ENCODE measurements at regions not wholly inside any gene's neighbourhood (a gene's known extent, or its start where the extent isn't known, plus 50 kb on each side); places are given as distances from the start of the nearest gene placed in this dataset.

DNA sequence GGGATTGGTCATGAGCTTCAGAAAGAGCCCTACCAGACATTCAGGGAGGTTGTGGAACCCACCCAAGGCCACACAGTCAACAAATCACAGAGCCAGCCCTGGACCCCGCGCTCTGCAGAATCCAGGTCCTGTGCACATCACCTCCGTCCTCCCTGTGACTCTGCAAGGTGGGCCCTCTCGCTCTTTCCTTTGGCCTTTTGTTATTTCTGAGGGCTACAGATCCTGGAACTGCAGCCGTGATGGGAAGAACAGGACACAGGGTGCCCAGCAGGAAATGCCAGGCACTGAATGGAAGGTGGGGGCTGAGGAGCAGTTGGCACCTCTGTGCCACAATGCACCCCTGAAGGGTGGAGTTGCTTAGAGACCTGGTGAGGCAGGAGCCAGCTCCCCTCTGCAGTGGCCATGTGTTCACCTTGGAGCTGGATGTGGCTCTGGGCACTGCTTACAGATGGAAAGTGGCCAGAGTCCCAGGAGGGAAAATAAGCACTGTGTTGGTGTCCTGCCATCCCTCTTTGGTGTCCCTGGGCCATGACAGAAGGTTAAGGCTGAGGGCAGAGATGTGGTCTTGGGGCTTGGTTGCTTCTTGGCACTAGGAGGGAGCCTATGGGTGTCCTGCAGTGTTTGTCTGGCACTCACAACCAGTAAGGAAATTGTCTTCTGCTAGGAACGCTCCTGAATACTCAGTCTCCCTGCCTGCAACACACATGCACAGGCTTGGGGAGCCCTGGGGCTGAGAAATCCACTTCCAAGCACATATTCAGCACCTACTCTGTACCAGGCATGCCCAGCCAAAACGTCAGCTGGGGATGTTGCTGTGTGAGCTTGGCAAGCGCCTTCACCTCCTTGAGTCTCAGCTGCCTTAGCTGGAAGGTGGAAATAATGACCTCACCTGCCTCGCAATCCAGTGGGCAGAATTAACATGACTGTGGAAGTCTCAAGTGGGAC lies 98.0 kb upstream of the SLC6A6 start:
- no peaks in the 10 kb centered on the region for H3K36me3 ChIP-seq (ENCODE audit: control insufficient read depth in 2 of 4, insufficient read depth in 4 of 4, low read length in 3 of 4)
- H2AK5ac ChIP-seq (ENCODE audit: low read depth, low read length) = no peak overlapping the region
- no peak overlapping the region for H2BK5ac ChIP-seq (ENCODE audit: low read depth, low read length)
- peak overlapping the region; percentile 20 for H4K91ac ChIP-seq (replicated peaks; ENCODE audit: insufficient read length, low read length)
- DNase-seq (ENCODE audit: low read depth in 1 of 2, low spot score in 2 of 2) = no peak
- no peak overlapping the region for H3K4me3 ChIP-seq (ENCODE audit: extremely low read depth in 1 of 4, insufficient read depth in 2 of 4, low read depth in 3 of 4, low read length in 4 of 4)
- peak overlapping the region; percentile 45; the same call in 1 of the 2 replicates for H2BK12ac ChIP-seq (ENCODE audit: low read depth, low read length)
- no peaks in the 10 kb centered on the region; the same call in 1 of the 2 replicates for H3K23me2 ChIP-seq (ENCODE audit: low read depth, low read length)
- no peak overlapping the region for H3K14ac ChIP-seq (ENCODE audit: insufficient read length)
- 0 out of 2 replicates have a peak overlapping the region, but pooled peaks have one; percentile 53 for H2BK20ac ChIP-seq (ENCODE audit: low read length)
- peak overlapping the region; percentile 20 for H4K8ac ChIP-seq (ENCODE audit: extremely low read depth, insufficient read depth, low read length)
- H4K5ac ChIP-seq (ENCODE audit: insufficient read length, low read depth, low read length) = no peak overlapping the region
- H3K9ac ChIP-seq (replicated peaks in 1 of 4; ENCODE audit: extremely low read depth in 1 of 4, low read depth in 3 of 4, low read length in 3 of 4) = no peak overlapping the region
- H2BK120ac ChIP-seq (replicated peaks; ENCODE audit: low read depth, low read length) = no peak overlapping the region
- ChIA-PET POLR2A (ENCODE audit: partially characterized antibody) (interaction anchor here (0.6 to 1.4 kb wide), 3 partner anchors 14 to 302 kb away, joined by 3 to 4 read pairs (median 3); partner anchors contain the start of gene SLC6A6), CTCF (ENCODE audit: partially characterized antibody) (interaction anchor here (1.0 to 1.8 kb wide), 6 partner anchors 15 to 43 kb away, joined by 3 to 7 read pairs (median 4); no protein-coding TSS in a partner anchor)
- H3K27ac ChIP-seq (ENCODE audit: low read depth, low read length) = no peak overlapping the region
- H3K18ac ChIP-seq (ENCODE audit: extremely low read depth, low read length) = no peak overlapping the region
- H3K9me3 ChIP-seq (ENCODE audit: insufficient read depth in 2 of 2, low read depth in 1 of 2, low read length in 1 of 2) = no peaks in the 10 kb centered on the region
- H4K20me1 ChIP-seq (replicated peaks in 1 of 2; ENCODE audit: control insufficient read depth in 1 of 2, insufficient read depth in 2 of 2, low read length in 2 of 2) = no peaks in the 10 kb centered on the region
- no peaks in the 10 kb centered on the region for H3K79me2 ChIP-seq (ENCODE audit: control insufficient read depth in 1 of 2, insufficient read depth in 2 of 2, low read length in 2 of 2)
- TF ChIP-seq BACH1 (IDR thresholded peaks at IDR 0.05; ENCODE audit: low read length) (no peak), GABPA (IDR thresholded peaks at IDR 0.05; ENCODE audit: borderline replicate concordance, insufficient read depth, low read length) (no peak), JUN (IDR thresholded peaks at IDR 0.05; ENCODE audit: low read depth, low read length) (0 out of 2 replicates have a peak, but pooled peaks have one; percentile 24), SIN3A (conservative IDR thresholded peaks at IDR 0.05 in 1 of 2, IDR thresholded peaks at IDR 0.05 in 1 of 2; ENCODE audit: low read depth in 1 of 2, low read length in 2 of 2) (no peak), GTF2F1 (IDR thresholded peaks at IDR 0.05; ENCODE audit: borderline replicate concordance, low read depth, low read length) (no peak)
- no peak for FAIRE-seq
- H3K4me2 ChIP-seq (ENCODE audit: insufficient read depth in 1 of 2, low read depth in 2 of 2, low read length in 2 of 2) = no peak overlapping the region
- no peak overlapping the region for H2BK15ac ChIP-seq (ENCODE audit: low read length)
- no peak overlapping the region for H3K23ac ChIP-seq (ENCODE audit: insufficient read length)
- H3K4me1 ChIP-seq (replicated peaks in 1 of 4; ENCODE audit: control insufficient read depth in 3 of 4, insufficient read depth in 4 of 4, low read length in 3 of 4) = peaks cover 0 to 3% (median 0%) of the 10 kb centered on the region in 4 experiments; a peak in 1 of 7 replicates
- H3K56ac ChIP-seq (replicated peaks; ENCODE audit: insufficient read length, low read depth, low read length) = no peak overlapping the region
- 76% methylated on average over 9 of the region's 9 CpGs; no CpG with 5 or more reads in 1 of the 2 experiments for WGBS, 2 experiments (ENCODE audit: extremely low coverage in 1 of 2, insufficient coverage in 1 of 2, insufficient read length in 1 of 2, insufficient replicate concordance in 2 of 2, low coverage in 1 of 2, low lambda C conversion rate in 2 of 2, missing lambda C conversion rate in 1 of 2)
- H3K27me3 ChIP-seq (replicated peaks in 1 of 4; ENCODE audit: control insufficient read depth in 3 of 4, extremely low read depth in 1 of 4, insufficient read depth in 3 of 4, low read length in 3 of 4) = peaks cover 0 to 2% (median 0%) of the 10 kb centered on the region in 4 experiments; a peak in 1 of 7 replicates
- H3K79me1 ChIP-seq (ENCODE audit: low read depth, low read length) = no peaks in the 10 kb centered on the region
- H3K4ac ChIP-seq (replicated peaks; ENCODE audit: insufficient read length, low read depth, low read length) = no peak overlapping the region
- 0 out of 2 replicates have a peak overlapping the region, but pooled peaks have one; percentile 40 for H2AFZ ChIP-seq (ENCODE audit: low read length)

Data from H1 (cell line).